Endothelial cell of umbilical vein (primary cell): ENCODE measurements at regions not wholly inside any gene's neighbourhood (a gene's known extent, or its start where the extent isn't known, plus 50 kb on each side); places are given as distances from the start of the nearest gene placed in this dataset.
"Not testable (repeated sequence)": the region's sequence is repeated elsewhere in the genome, so short reads cannot be mapped to it uniquely, and the experiment has no call there.

ENCODE experiments used
- CTCF ChIP-seq, 2 donors: IDR thresholded peaks; 1 replicate in 1 of 2; 2 replicates in 1 of 2; pipeline ENCODE4 v1.5.1; 2011; ENCODE audit warnings: low read length in 2 of 2, mild to moderate bottlenecking in 2 of 2, moderate library complexity in 2 of 2, control low read depth in 1 of 2, inconsistent platforms in 1 of 2, low read depth in 1 of 2; ENCODE audit not compliant: insufficient read depth in 1 of 2; ENCODE audit errors: extremely low read depth in 1 of 2
- EZH2 ChIP-seq: IDR thresholded peaks from 2 replicates; pipeline ENCODE4 v1.6.1; 2012; ENCODE audit warnings: borderline replicate concordance, low read depth, mild to moderate bottlenecking, moderate library complexity, low read length, inconsistent platforms; ENCODE audit not compliant: severe bottlenecking
- POLR2A ChIP-seq: IDR thresholded peaks from 2 replicates; pipeline ENCODE4 v1.6.1; 2012; ENCODE audit warnings: low read depth, mild to moderate bottlenecking, control low read depth, low read length
- POLR2AphosphoS5 ChIP-seq: IDR thresholded peaks from 2 replicates; pipeline ENCODE4 v1.6.1; 2012; ENCODE audit warnings: low read depth, mild to moderate bottlenecking, control low read depth, low read length, moderate library complexity; ENCODE audit not compliant: insufficient read depth

- TF ChIP-seq CTCF (IDR thresholded peaks at IDR 0.05; ENCODE audit: extremely low read depth in 1 of 2, insufficient read depth in 1 of 2, low read depth in 1 of 2, low read length in 2 of 2); POLR2A; POLR2AphosphoS5; EZH2: not testable (repeated sequence)
Measured at GRCh38 chrX:56379984-56380780, 148.0 kb downstream of the KLF8 start.
